HG03558 (cell line): ENCODE measurements at regions not wholly inside any gene's neighbourhood (a gene's known extent, or its start where the extent isn't known, plus 50 kb on each side); places are given as distances from the start of the nearest gene placed in this dataset.
"Not testable (repeated sequence)": the region's sequence is repeated elsewhere in the genome, so short reads cannot be mapped to it uniquely, and the experiment has no call there.

ENCODE experiments used
- ATAC-seq: cut with Tn5 transposase; IDR thresholded peaks from one replicate; pipeline ENCODE4 v1.9.1; 2021; ENCODE audit warnings: moderate number of reproducible peaks; ENCODE audit not compliant: unreplicated experiment; ENCODE audit errors: extremely low read depth

GRCh38 chr9:66824169-66824568 is 76.4 kb upstream of the ZNF658 start:
- not testable (repeated sequence) for ATAC-seq

- not testable (repeated sequence) for ATAC-seq
Observed at GRCh38 chr9:66829853-66830252, 70.7 kb upstream of the ZNF658 start.

- not testable (repeated sequence) for ATAC-seq
Observed at GRCh38 chr9:66830777-66831497, 69.6 kb upstream of the ZNF658 start.

GRCh38 chr9:66832222-66832621 is 68.3 kb upstream of the ZNF658 start:
- ATAC-seq: not testable (repeated sequence)

- ATAC-seq: not testable (repeated sequence)
Observed at GRCh38 chr9:66837242-66837937, 63.1 kb upstream of the ZNF658 start.
